GM23248 (cell line): ENCODE measurements at regions not wholly inside any gene's neighbourhood (a gene's known extent, or its start where the extent isn't known, plus 50 kb on each side); places are given as distances from the start of the nearest gene placed in this dataset.

Experiments
- EZH2 ChIP-seq: fragments of 200-600 bp; sonication (generic); IDR thresholded peaks from 2 replicates; pipeline ENCODE4 v1.6.1; 2018; ENCODE audit warnings: antibody characterized with exemption, mild to moderate bottlenecking; ENCODE audit not compliant: insufficient read depth, poor library complexity, severe bottlenecking
- EZH2phosphoT487 ChIP-seq: fragments of 200-600 bp; sonication (generic); IDR thresholded peaks from 2 replicates; pipeline ENCODE4 v1.6.1; 2018; ENCODE audit warnings: antibody characterized with exemption, moderate library complexity, mild to moderate bottlenecking, low read depth; ENCODE audit not compliant: insufficient read depth

GRCh38 chr6:145031962-145032361 is 703.4 kb downstream of the EPM2A start:
- TF ChIP-seq EZH2 (no peak), EZH2phosphoT487 (no peak)
